Left colon (tissue), 2 donors: ENCODE measurements at regions not wholly inside any gene's neighbourhood (a gene's known extent, or its start where the extent isn't known, plus 50 kb on each side); places are given as distances from the start of the nearest gene placed in this dataset.

Source experiments
- ATAC-seq: fragments of 200-7000 bp; cut with Tn5 transposase; one replicate; pipeline ENCODE4 v1.9.1; 2020; ENCODE audit warnings: mild to moderate bottlenecking, moderate library complexity
- DNase-seq, 2 donors: peaks; one replicate each; pipeline ENCODE4 v3.0.0-alpha.2; 2020
- intact Hi-C, 2 donors: fragments of 100-400 bp; cut with DNase I in 1 of 2; cut with micrococcal nuclease in 1 of 2; formaldehyde crosslinking; loops; one replicate each; pipeline versions ENCODE4 v1.11.2 to v1.14.0; 2022; cut with DNase I, micrococcal nuclease
- donor health status: DM: no; HTN: no; CAD: no.
- donor health status: DM: yes; HTN: yes; CAD: no.

DNA sequence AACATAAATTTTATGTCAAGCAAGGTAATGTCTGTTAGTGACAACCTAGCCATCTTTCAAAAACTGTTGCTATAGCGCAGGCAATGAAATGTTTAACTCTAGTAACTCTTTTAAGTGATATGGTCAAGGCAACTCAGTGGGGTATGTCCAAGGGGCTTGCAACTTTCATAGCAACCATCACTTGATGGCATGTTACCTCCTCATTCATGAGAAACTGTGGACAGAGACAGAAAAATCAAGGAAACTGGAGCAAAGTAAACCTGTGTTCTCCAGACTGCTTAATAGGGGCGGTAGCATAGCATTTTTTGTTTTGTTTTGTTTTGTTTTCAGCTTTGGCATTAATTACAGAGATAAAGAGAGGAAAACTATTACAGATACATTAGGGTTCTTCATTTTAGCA lies 1456.8 kb upstream of the AGA start:
- DNase-seq, result no peak
- ATAC-seq, result no peak
- intact Hi-C loops, result no loop called here

DNA sequence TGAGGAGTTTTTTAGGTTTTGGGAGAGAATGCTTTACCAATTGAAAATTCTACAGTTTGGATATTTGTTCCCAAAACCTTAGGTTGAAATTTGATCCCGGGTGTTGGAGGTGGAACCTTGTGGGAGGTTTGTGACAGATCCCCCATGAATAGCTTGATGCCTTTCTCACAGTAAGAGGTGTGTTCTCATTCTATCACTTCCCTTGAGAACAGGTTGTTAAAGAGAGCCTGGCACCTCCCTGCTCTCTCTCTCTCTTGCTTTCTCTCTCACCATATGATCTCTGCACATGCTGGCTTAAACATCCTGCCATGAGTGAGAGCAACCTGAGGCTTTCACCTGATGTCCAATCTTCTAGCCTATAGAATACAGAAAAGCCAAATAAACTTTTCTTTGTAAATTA lies 1475.5 kb upstream of the AGA start:
- intact Hi-C loops, result no loop called here
- ATAC-seq, result no peak

DNA sequence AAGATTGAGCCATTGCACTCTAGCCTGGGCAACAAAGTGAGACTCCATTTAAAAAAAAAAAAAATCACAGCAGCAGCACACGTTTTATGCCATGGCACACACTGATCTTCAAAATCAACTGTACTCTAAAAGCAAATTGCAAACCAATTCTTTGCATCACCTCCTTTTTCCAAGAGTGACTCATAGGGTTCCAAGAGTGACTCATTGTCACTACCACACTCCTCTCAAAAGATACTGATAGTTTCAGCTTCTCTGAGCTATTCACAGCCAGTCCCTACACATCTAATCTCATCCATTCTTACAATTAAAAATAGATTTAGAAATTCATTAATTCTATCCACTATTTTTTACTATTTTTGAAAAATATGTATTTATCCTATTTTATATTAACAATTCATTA lies 1494.9 kb upstream of the AGA start:
- intact Hi-C loops, result no loop called here
- ATAC-seq (no peak), DNase-seq (no peak)

More for the DNA sequence above, 1475.5 kb upstream of the AGA start:
- no peak for DNase-seq

DNA sequence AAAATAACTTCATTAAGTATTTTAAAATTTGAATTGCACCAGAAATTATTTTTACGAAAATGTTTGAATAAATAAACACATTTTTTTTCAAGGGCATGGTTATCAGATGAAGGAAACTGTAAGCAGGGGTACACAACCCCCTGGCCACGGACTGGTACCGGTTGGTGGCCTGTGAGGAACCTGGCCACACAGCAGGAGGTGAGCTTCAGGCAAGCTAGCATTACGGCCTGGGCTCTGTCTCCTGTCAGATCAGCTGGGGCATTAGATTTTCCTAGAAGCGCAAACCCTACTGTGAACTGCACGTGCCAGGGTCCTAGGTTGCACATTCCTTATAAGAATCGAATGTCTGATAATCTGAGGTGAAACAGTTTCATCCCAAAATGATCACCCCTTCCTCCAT lies 1499.7 kb upstream of the AGA start:
- no peak for DNase-seq
- no peak for ATAC-seq
- intact Hi-C loops, result no loop called here

DNA sequence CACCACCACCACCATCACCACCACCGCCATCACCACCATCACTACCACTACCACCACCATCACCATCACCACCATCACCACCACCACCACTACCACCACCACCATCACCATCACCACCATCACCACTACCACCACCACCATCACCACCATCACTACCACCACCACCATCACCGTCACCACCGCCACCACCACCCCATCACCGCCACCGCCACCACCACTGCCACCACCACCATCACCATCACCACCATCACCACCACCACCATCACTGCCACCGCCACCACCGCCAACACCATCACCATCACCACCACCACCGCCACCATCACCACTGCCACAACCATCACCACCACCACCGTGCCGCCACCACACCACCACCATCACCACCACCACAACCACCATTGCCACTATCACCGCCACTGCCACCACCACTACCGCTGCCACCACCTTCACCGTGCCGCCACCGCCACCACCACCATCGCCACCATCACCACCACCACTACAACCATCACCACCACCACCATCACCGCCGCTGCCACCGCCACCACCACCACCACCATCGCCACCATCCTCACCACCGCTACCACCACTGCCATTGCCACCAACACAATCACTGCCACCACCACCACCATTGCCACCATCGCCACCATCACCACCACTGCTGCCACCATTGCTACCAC lies 1511.3 kb upstream of the AGA start:
- DNase-seq (no peak), ATAC-seq (no peak)
- intact Hi-C loops, result no loop called here

DNA sequence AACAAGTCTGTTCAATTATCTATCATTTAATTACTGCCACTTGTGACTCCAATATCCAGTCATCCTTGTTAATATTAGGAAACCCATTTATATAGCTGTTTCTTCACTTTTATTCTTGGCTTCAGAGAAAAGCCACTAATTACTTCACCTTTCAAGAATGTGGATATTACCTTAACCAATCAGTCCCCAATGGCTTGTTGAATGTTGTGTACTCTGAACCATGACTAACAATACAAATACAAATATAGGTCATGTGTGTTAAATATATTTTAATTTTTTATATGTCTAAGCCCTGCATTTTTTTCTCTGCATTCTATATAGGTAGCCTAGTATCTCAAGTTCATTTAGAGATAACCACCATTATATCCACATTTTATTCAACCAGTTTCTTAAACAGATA lies 1513.4 kb upstream of the AGA start:
- no peak for DNase-seq
- ATAC-seq, result no peak
- intact Hi-C loops, result no loop called here

- no peak for ATAC-seq
- intact Hi-C loops, result no loop called here
Measured at GRCh38 chr4:178958725-178959440, 1516.6 kb upstream of the AGA start.

GRCh38 chr4:178963446-178964045 lies 1521.3 kb upstream of the AGA start:
- ATAC-seq (no peak), DNase-seq (no peak)
- intact Hi-C loops, result no loop called here

More at GRCh38 chr4:178958725-178959440, 1516.6 kb upstream of the AGA start:
- no peak for DNase-seq

DNA sequence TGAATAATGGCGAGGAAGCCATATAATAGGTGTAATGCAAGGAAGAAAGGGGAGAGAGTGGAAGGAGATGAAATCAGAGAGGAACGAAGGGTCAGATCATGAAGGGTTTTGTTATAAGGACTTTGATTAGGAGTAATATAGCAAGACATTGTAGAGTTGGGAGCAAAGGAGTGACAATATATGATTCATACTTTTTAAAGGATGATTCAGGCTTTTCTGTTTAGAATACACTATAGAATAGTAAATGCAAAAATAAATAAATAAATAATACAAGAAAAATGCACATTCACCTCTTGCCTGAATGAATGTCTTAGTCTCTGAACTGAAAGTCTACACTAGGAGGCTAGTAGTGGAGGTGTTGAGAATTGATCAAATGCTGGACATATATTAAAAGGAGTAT lies 1524.4 kb upstream of the AGA start:
- DNase-seq, result no peak
- intact Hi-C loops, result no loop called here
- no peak for ATAC-seq

DNA sequence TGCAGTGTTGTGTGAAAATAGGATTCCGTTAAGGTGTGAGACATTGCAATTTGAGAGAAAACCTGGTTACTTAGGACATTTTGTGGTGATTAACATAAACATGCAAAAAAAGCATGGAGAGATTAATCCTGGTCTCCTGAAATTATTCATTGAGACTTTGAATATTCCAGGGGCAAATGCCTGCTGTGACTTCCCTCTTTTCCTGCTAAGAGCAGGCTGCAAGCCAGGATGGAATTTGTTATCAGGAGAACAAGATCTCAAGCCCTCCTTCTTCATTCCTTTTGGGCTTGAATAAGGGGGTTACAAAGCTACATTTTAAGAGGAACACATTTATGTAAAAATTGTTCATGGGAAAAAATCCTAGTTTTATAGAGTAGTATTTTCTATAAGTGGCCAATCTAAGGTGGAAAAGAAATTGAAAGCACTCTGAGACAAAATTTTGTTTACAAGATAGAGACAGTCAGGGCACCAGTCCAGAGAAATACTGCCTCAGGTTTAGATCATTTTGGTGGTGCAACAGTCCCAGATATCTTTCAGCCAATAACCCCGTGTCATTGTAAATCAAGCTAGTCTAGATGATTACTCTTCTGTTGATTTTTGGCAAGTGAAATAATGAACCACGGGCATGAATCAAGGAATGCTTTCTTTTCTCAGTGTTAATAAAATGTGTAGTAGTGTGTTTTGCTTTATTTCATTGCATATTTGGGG lies 1528.3 kb upstream of the AGA start:
- ATAC-seq (no peak), DNase-seq (no peak)
- intact Hi-C loops, result no loop called here

DNA sequence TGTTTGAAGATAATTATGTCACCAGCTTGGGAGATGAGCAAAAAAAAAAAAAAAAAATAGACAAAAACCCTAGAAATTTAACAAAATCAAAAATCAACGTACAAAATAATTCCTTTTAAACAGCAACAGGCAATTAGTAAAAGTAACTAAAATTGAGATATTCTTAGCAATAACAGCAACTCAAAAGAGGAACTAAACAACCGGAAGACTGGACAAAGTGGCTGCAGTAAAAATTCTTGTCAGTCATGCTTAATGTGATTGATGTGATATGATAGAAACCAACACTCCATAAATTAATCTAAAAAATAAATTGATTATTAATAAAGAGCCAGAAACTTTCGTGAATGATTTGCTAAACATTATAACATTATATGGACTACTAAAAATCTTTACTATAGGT lies 1534.6 kb upstream of the AGA start:
- intact Hi-C loops, result no loop called here
- no peak for DNase-seq
- no peak for ATAC-seq

GRCh38 chr4:178993306-178993705 lies 1551.1 kb upstream of the AGA start:
- no peak for ATAC-seq
- DNase-seq, result no peak
- intact Hi-C loops, result no loop called here

- intact Hi-C loops, result no loop called here
- DNase-seq (no peak), ATAC-seq (no peak)
Measured at GRCh38 chr4:179001918-179002317, 1559.7 kb upstream of the AGA start.

GRCh38 chr4:179007755-179008154 lies 1565.5 kb upstream of the AGA start:
- ATAC-seq, result no peak
- intact Hi-C loops, result no loop called here
- DNase-seq, result no peak

GRCh38 chr4:179017581-179017980 lies 1575.3 kb upstream of the AGA start:
- no peak for ATAC-seq
- intact Hi-C loops, result no loop called here
- no peak for DNase-seq

- ATAC-seq (no peak), DNase-seq (no peak)
- intact Hi-C loops, result no loop called here
Measured at GRCh38 chr4:179027569-179027968, 1585.3 kb upstream of the AGA start.

DNA sequence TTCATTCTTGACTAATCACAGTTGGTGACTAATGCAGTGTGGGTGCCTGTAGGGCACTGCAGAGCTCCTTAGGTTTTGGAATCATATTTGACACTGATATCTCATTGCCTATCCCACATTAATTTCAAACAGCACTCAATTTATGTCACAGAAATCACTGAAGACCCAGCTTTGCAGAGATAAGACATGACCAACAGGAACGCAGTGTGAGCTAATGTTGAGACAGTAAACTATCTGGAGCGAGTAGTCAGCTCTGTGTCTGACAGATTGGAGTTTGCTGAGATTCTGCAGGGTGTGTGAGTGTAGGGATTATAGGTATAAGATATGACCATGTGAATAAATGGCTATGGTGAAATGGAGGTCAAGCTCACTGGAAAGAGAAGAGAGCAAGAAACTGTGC lies 1586.1 kb upstream of the AGA start:
- intact Hi-C loops, result no loop called here
- DNase-seq, result no peak
- ATAC-seq, result no peak

DNA sequence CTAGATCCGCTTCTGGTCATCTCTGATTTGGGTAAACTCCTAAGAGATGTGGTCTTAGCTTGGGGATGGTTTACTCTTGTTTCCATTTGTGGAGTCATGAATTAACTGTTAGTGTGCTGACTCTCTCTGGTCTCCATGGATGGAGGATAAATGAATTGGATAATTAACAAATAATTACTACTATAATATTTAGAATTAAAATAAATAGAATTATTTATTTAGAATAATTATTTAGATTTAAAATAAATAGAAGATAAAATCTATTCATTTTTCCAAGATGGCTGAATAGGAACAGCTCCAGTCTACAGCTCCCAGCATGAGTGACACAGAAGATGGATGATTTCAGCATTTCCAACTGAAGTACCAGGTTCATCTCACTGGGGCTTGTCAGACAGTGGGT lies 1587.4 kb upstream of the AGA start:
- DNase-seq (no peak), ATAC-seq (no peak)
- intact Hi-C loops, result no loop called here

GRCh38 chr4:179040259-179040658 lies 1598.0 kb upstream of the AGA start:
- DNase-seq (no peak), ATAC-seq (no peak)
- intact Hi-C loops, result no loop called here

- intact Hi-C loops, result no loop called here
- no peak for DNase-seq
- no peak for ATAC-seq
Measured at GRCh38 chr4:179048839-179049453, 1606.7 kb upstream of the AGA start.
